Activated T-cell treated with anti-CD3 and anti-CD28 coated beads, Interleukin-2, amount 50 U/mL, for 24 hours (primary cell): ENCODE measurements at regions not wholly inside any gene's neighbourhood (a gene's known extent, or its start where the extent isn't known, plus 50 kb on each side); places are given as distances from the start of the nearest gene placed in this dataset.
"Not testable (repeated sequence)": the region's sequence is repeated elsewhere in the genome, so short reads cannot be mapped to it uniquely, and the experiment has no call there.

Source experiments
- DNase-seq: peaks from one replicate; pipeline ENCODE4 v3.0.0-alpha.2; 2020
- H3K27ac Mint-ChIP-seq: 2 replicates; pipeline ENCODE4 v1.8.0; 2020; ENCODE audit warnings: mild to moderate bottlenecking, mixed read lengths
- H3K27me3 Mint-ChIP-seq: 2 replicates; pipeline ENCODE4 v1.8.0; 2020; ENCODE audit warnings: mixed read lengths
- H3K36me3 Mint-ChIP-seq: 2 replicates; pipeline ENCODE4 v1.8.0; 2020; ENCODE audit warnings: low read depth, mixed read lengths
- H3K4me1 Mint-ChIP-seq: 2 replicates; pipeline ENCODE4 v1.8.0; 2020; ENCODE audit warnings: low read depth, mixed read lengths
- H3K4me3 Mint-ChIP-seq: 2 replicates; pipeline ENCODE4 v1.8.0; 2020; ENCODE audit warnings: mild to moderate bottlenecking, moderate library complexity, mixed read lengths
- H3K9me3 Mint-ChIP-seq: 2 replicates; pipeline ENCODE4 v1.8.0; 2020; ENCODE audit warnings: mixed read lengths

GRCh38 chr1:105137543-105138457 is 1388.1 kb downstream of the AMY1C start:
- H3K27ac Mint-ChIP-seq, result no peak overlapping the region
- no peaks in the 10 kb centered on the region for H3K4me1 Mint-ChIP-seq
- H3K9me3 Mint-ChIP-seq, result peaks cover 17% of the 10 kb centered on the region
- H3K27me3 Mint-ChIP-seq, result no peaks in the 10 kb centered on the region
- DNase-seq, result no peak
- H3K4me3 Mint-ChIP-seq, result no peak overlapping the region
- H3K36me3 Mint-ChIP-seq, result no peaks in the 10 kb centered on the region

DNA sequence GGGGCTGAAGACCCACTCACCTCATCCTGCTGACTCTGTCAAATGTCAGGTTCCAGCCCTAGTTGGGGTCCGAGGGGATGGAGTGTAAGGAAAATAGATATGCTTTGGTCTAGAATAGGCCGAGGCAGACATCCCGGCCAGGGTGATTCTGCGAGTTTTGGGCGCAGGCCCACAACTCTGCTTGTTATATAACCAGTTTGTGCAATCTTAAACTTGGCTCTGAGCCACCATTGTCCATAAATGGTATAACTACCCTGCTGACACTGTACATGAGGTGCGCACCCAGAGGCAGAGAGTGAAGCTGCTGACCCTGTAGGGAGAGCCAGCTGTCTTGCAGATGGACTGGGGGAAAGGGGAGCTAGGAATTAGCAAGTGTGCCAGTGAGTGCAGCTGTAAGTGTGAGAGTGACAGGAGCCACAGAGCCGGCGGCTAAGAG is 1388.8 kb downstream of the AMY1C start:
- peaks cover 17% of the 10 kb centered on the region for H3K9me3 Mint-ChIP-seq
- no peak overlapping the region for H3K4me3 Mint-ChIP-seq
- no peak for DNase-seq
- no peaks in the 10 kb centered on the region for H3K4me1 Mint-ChIP-seq
- H3K36me3 Mint-ChIP-seq, result no peaks in the 10 kb centered on the region
- no peaks in the 10 kb centered on the region for H3K27me3 Mint-ChIP-seq
- H3K27ac Mint-ChIP-seq, result no peak overlapping the region

GRCh38 chr1:105172788-105173187 is 1423.1 kb downstream of the AMY1C start:
- DNase-seq, result no peak
- no peaks in the 10 kb centered on the region for H3K36me3 Mint-ChIP-seq
- H3K27ac Mint-ChIP-seq, result no peak overlapping the region
- no peaks in the 10 kb centered on the region for H3K4me1 Mint-ChIP-seq
- H3K27me3 Mint-ChIP-seq, result no peaks in the 10 kb centered on the region
- H3K4me3 Mint-ChIP-seq, result no peak overlapping the region
- H3K9me3 Mint-ChIP-seq, result peaks cover 18% of the 10 kb centered on the region

DNA sequence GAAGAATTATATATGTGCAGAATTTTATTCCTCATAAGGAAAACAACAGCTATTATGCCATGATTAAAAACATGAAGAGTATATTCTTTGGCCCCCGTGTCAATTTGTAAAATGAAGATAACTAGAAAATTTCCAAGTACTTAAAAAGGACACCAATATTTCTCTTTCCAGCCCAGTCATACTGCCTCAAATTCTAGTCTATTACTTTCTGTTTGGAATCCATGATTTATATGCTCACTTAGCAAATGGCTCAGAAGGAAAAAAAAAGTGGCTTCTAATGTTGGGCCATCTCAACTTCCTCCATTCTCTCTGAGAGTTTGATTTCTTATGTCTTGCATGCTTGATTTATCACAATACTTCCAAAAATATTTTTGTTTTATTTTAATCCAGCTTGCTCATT is 1431.1 kb downstream of the AMY1C start:
- Mint-ChIP-seq H3K9me3 (peaks cover 14% of the 10 kb centered on the region), H3K4me1 (no peaks in the 10 kb centered on the region), H3K27me3 (no peaks in the 10 kb centered on the region), H3K4me3 (no peak overlapping the region), H3K27ac (no peak overlapping the region), H3K36me3 (no peaks in the 10 kb centered on the region)
- no peak for DNase-seq

- H3K9me3 Mint-ChIP-seq, result peaks cover 25% of the 10 kb centered on the region
- DNase-seq, result no peak
- no peak overlapping the region for H3K27ac Mint-ChIP-seq
- no peaks in the 10 kb centered on the region for H3K27me3 Mint-ChIP-seq
- H3K36me3 Mint-ChIP-seq, result no peaks in the 10 kb centered on the region
- H3K4me3 Mint-ChIP-seq, result no peak overlapping the region
- H3K4me1 Mint-ChIP-seq, result no peaks in the 10 kb centered on the region
These were observed 1455.2 kb downstream of the AMY1C start for GRCh38 chr1:105204836-105205371.

- Mint-ChIP-seq H3K27ac (no peak overlapping the region), H3K36me3 (no peaks in the 10 kb centered on the region), H3K4me3 (no peak overlapping the region), H3K9me3 (peaks cover 40% of the 10 kb centered on the region), H3K4me1 (no peaks in the 10 kb centered on the region), H3K27me3 (no peaks in the 10 kb centered on the region)
- no peak for DNase-seq
These were observed 1458.9 kb downstream of the AMY1C start for GRCh38 chr1:105208581-105208980.

GRCh38 chr1:105210747-105211146 is 1461.0 kb downstream of the AMY1C start:
- H3K4me3 Mint-ChIP-seq, result no peak overlapping the region
- peaks cover 31% of the 10 kb centered on the region for H3K9me3 Mint-ChIP-seq
- no peaks in the 10 kb centered on the region for H3K27me3 Mint-ChIP-seq
- no peaks in the 10 kb centered on the region for H3K4me1 Mint-ChIP-seq
- H3K27ac Mint-ChIP-seq, result no peak overlapping the region
- no peak for DNase-seq
- no peaks in the 10 kb centered on the region for H3K36me3 Mint-ChIP-seq

DNA sequence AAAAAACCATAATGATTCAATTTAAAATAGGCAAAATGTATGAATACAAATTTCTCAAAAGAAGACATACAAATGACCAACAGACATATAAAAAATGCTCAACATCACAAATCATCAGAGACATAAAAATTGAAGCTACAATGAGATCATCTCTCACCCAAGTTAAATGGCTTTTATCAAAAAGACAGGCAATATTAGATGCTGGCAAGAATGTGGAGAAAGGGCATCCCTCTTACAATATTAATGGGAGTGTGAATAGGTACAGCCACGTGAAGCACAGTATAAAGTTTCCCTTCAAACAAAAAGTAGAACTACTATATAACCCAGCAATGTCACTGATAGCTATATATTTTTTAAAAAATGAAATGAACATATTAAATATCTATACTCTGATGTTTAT is 1481.7 kb downstream of the AMY1C start:
- no peak overlapping the region for H3K4me3 Mint-ChIP-seq
- H3K36me3 Mint-ChIP-seq, result no peaks in the 10 kb centered on the region
- H3K4me1 Mint-ChIP-seq, result no peaks in the 10 kb centered on the region
- DNase-seq, result no peak
- H3K9me3 Mint-ChIP-seq, result peaks cover 6% of the 10 kb centered on the region
- H3K27me3 Mint-ChIP-seq, result no peaks in the 10 kb centered on the region
- H3K27ac Mint-ChIP-seq, result no peak overlapping the region

DNA sequence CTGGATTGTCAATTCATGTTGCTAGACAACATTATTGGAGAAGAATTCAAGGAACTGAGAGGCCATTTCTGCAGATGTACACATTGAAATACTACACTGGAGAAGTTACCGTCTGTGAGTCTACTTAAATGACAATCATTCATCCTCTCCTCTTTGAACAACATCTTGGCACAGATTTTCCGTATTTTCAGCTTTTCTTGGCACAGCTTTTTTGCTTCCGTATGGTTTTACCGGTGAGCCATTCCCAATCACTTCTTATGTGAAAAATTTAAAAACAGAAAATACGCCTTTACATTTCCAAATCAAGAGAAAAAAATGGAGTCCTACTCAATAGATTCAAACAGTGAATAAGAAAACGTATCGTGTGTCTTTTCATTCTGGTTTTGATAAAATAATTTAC is 1493.7 kb downstream of the AMY1C start:
- H3K27ac Mint-ChIP-seq, result no peak overlapping the region
- no peaks in the 10 kb centered on the region for H3K4me1 Mint-ChIP-seq
- H3K36me3 Mint-ChIP-seq, result no peaks in the 10 kb centered on the region
- H3K27me3 Mint-ChIP-seq, result no peaks in the 10 kb centered on the region
- H3K9me3 Mint-ChIP-seq, result peaks cover 31% of the 10 kb centered on the region
- no peak for DNase-seq
- H3K4me3 Mint-ChIP-seq, result no peak overlapping the region

DNA sequence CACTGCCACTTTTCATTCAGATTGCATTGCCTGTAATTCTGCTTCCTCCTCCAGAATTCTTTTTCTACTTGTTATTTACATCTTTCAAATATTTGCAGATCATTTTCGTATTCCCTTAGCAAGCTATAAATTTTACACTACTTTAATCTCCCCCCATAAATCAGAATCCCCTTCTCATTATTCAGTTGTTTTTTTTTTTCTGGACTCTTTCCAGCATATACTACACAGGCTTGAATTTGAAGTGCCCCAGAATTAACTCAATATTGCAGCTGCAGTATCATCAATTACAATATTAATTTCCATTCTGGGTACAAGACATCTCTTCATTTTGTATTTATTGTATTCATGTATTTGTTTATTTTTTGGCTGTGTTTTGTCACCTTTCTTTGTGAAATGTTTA is 1494.3 kb downstream of the AMY1C start:
- peaks cover 34% of the 10 kb centered on the region for H3K9me3 Mint-ChIP-seq

GRCh38 chr1:105254906-105255305 is 1505.2 kb downstream of the AMY1C start:
- no peak for DNase-seq
- Mint-ChIP-seq H3K36me3 (no peaks in the 10 kb centered on the region), H3K9me3 (peaks cover 25% of the 10 kb centered on the region), H3K27ac (no peak overlapping the region), H3K4me3 (no peak overlapping the region), H3K27me3 (no peaks in the 10 kb centered on the region), H3K4me1 (no peaks in the 10 kb centered on the region)

More for the DNA sequence above, 1494.3 kb downstream of the AMY1C start:
- DNase-seq, result no peak
- no peaks in the 10 kb centered on the region for H3K36me3 Mint-ChIP-seq
- H3K4me3 Mint-ChIP-seq, result no peak overlapping the region
- H3K27me3 Mint-ChIP-seq, result no peaks in the 10 kb centered on the region
- H3K27ac Mint-ChIP-seq, result no peak overlapping the region
- H3K4me1 Mint-ChIP-seq, result no peaks in the 10 kb centered on the region

- peaks cover 16% of the 10 kb centered on the region for H3K9me3 Mint-ChIP-seq
- DNase-seq, result no peak
- H3K4me1 Mint-ChIP-seq, result no peaks in the 10 kb centered on the region
- H3K27ac Mint-ChIP-seq, result no peak overlapping the region
- H3K4me3 Mint-ChIP-seq, result no peak overlapping the region
- H3K36me3 Mint-ChIP-seq, result no peaks in the 10 kb centered on the region
- no peaks in the 10 kb centered on the region for H3K27me3 Mint-ChIP-seq
These were observed 1510.3 kb downstream of the AMY1C start for GRCh38 chr1:105260001-105260400.

GRCh38 chr1:105270966-105271365 is 1521.3 kb downstream of the AMY1C start:
- Mint-ChIP-seq H3K9me3 (peaks cover 29% of the 10 kb centered on the region), H3K4me1 (no peaks in the 10 kb centered on the region), H3K27me3 (no peaks in the 10 kb centered on the region), H3K36me3 (no peaks in the 10 kb centered on the region), H3K27ac (no peak overlapping the region), H3K4me3 (no peak overlapping the region)
- DNase-seq, result no peak

DNA sequence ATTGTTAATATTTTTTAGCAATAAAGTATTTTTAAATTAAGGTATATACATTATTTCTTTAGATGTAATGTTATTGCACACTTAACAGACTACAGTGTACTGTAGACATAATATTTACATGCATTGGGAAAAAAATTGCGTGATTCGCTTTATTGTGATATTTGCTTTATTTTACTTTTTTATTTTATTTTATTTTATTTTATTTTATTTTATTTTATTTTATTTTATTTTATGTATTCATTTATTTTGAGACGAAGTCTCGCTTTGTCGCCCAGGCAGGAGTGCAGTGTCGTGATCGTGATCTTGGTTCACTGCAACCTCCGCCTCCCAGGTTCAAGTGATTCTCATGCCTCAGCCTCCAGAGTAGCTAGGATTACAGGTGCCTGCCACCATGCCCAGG is 1522.7 kb downstream of the AMY1C start:
- DNase-seq, H3K36me3 Mint-ChIP-seq, H3K4me1 Mint-ChIP-seq, H3K27me3 Mint-ChIP-seq, H3K27ac Mint-ChIP-seq, H3K4me3 Mint-ChIP-seq: not testable (repeated sequence)
- peaks cover 33% of the 10 kb centered on the region for H3K9me3 Mint-ChIP-seq

GRCh38 chr1:105294838-105295237 is 1545.1 kb downstream of the AMY1C start:
- Mint-ChIP-seq H3K4me1 (no peaks in the 10 kb centered on the region), H3K36me3 (no peaks in the 10 kb centered on the region), H3K27me3 (no peaks in the 10 kb centered on the region), H3K27ac (no peak overlapping the region), H3K9me3 (peaks cover 25% of the 10 kb centered on the region), H3K4me3 (no peak overlapping the region)
- no peak for DNase-seq
